Mammary epithelial cell (primary cell): ENCODE measurements at regions not wholly inside any gene's neighbourhood (a gene's known extent, or its start where the extent isn't known, plus 50 kb on each side); places are given as distances from the start of the nearest gene placed in this dataset.

ENCODE experiments used
- EZH2 ChIP-seq: IDR thresholded peaks from 2 replicates; pipeline ENCODE4 v1.6.1; 2012; ENCODE audit warnings: low read length, inconsistent platforms, borderline replicate concordance
- TF ChIP-seq, protein P1 (sequence below), 2 donors: IDR thresholded peaks in 1 of 2; conservative IDR thresholded peaks in 1 of 2; 2 replicates each; pipeline ENCODE4 v1.5.1; 2011 to 2012; ENCODE audit warnings: inconsistent platforms in 2 of 2, low read length in 2 of 2, mild to moderate bottlenecking in 2 of 2, control low read depth in 1 of 2, low read depth in 1 of 2; ENCODE audit not compliant: insufficient read depth in 1 of 2; ENCODE audit errors: extremely low read depth in 1 of 2

DNA sequence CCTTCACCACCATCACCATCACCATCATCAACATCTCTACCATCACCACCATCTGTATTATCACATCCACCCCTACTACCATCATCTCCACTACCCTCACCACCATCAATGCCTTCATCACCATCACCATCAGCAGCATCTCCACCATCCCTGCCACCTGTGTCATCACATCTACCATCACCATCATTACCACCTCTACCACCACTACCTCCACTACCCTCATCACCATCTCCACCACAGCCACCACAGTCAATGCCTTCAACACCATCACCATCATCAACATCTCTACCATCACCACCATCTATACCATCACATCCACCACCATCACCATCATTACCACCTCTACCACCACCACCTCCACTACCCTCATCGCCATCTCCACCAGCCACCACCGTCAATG lies 196.7 kb downstream of the SHQ1 start:
- TF ChIP-seq, protein P1, sequence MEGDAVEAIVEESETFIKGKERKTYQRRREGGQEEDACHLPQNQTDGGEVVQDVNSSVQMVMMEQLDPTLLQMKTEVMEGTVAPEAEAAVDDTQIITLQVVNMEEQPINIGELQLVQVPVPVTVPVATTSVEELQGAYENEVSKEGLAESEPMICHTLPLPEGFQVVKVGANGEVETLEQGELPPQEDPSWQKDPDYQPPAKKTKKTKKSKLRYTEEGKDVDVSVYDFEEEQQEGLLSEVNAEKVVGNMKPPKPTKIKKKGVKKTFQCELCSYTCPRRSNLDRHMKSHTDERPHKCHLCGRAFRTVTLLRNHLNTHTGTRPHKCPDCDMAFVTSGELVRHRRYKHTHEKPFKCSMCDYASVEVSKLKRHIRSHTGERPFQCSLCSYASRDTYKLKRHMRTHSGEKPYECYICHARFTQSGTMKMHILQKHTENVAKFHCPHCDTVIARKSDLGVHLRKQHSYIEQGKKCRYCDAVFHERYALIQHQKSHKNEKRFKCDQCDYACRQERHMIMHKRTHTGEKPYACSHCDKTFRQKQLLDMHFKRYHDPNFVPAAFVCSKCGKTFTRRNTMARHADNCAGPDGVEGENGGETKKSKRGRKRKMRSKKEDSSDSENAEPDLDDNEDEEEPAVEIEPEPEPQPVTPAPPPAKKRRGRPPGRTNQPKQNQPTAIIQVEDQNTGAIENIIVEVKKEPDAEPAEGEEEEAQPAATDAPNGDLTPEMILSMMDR (conservative IDR thresholded peaks at IDR 0.05 in 1 of 2, IDR thresholded peaks at IDR 0.05 in 1 of 2; ENCODE audit: extremely low read depth in 1 of 2, insufficient read depth in 1 of 2, low read depth in 1 of 2, low read length in 2 of 2), result no peak
- no peak for TF ChIP-seq EZH2
